Activated naive CD8-positive, alpha-beta T cell treated with anti-CD3 and anti-CD28 coated beads, Interleukin-2, amount 50 U/mL, for 16 hours (primary cell): ENCODE measurements at regions not wholly inside any gene's neighbourhood (a gene's known extent, or its start where the extent isn't known, plus 50 kb on each side); places are given as distances from the start of the nearest gene placed in this dataset.
"Not testable (repeated sequence)": the region's sequence is repeated elsewhere in the genome, so short reads cannot be mapped to it uniquely, and the experiment has no call there.

Experiments
- DNase-seq: peaks from one replicate; pipeline ENCODE4 v3.0.0-alpha.2; 2020; ENCODE audit warnings: low read depth, low spot score

GRCh38 chr7:148472406-148472805 is 118.2 kb upstream of the C7orf33 start:
- no peak for DNase-seq

- no peak for DNase-seq
Measured at GRCh38 chr7:148473703-148474480, 116.7 kb upstream of the C7orf33 start.

DNA sequence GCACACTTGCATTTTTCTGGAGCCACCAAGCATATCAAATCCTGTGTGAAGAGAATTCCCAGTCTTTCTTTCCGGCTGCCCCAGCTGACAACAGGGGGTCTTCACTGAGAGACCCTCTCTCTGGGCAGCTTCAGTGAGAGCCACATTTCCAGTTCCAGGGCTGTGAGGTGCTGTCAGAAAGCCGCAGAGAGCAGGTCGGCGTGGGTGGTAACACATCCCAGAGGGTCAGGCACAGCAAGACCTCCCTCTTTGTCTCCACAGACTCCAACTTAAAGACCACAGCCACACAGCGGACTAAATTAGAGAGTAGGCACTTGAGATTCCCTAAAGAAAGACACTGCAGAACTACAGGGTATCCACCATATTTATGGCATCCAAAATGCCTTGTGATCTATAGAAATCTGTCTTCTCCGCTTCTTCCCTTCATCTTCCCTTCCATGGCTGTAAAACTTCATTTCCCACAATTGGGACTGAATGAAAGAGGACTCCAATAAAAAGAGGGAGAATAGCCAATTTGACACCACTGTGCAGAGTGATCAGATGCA is 116.0 kb upstream of the C7orf33 start:
- no peak for DNase-seq

DNA sequence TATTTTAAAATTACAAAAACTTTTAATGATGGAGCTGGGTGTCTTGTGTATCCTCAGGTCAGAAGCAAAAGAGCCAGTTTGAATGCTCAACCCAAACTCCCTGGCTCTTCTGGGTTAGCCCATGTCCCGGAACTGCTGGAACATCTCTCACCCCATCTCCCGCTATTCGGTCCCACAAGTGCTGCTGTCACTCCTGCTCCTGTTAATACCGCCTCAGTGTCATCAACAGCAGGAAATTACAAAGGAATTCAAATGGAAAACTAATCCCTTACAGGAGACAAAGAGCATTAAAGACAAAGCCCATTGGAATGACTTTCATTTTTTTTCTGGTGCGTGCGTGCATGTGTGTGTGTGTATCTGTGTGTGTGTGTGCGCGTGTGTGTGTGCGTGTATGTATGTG is 112.0 kb upstream of the C7orf33 start:
- DNase-seq = no peak

DNA sequence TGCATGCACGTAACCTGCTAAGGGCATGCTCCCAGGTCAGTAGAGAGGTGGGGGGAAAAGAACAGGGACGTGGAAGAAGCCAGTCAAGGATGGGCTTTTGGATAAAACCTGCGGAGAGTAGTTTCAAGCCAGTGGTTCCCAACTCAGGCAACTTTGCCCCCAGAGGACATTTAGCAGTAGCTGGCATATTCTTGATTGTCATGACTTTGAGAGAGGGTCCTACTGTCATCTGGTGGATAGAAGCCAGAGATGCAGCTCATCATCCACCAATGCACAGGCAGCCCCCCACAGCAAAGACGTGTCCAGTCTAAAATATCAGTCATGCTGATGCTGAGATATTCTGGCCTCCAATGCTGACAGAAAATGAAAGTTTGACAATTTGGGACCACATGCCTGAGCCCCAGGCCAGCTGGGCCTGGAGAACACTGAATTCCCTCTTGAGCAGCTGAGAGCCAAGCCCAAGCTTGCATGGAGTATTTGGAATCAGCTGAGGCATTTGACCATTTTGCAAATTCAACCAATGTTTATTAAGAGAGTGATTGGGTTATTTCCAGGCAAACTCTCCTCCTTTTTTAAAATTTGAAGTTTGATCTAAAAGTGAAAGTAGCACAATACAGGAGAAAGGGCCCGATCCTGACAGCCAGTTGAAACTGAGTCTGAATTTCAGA is 110.0 kb upstream of the C7orf33 start:
- DNase-seq = no peak

DNA sequence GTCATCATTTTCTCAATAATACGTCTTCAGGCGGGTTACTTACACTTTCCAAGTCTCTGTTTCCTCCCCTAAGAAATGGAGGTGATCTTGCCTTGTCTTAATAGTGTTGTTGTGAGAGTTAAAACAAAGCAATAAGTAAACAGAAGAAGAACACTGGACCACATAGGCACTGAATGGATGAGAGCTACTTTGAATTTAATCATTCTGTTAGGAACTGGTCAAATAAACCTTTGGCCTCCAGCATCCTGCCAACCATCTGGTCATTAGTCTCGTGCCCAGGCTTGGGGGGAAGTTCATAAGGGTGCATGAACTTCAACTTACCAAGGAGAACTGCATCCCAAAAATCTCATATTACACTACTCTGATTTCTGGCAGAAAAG is 109.4 kb upstream of the C7orf33 start:
- no peak for DNase-seq

- no peak for DNase-seq
Measured at GRCh38 chr7:148481971-148482626, 108.5 kb upstream of the C7orf33 start.

- no peak for DNase-seq
Measured at GRCh38 chr7:148483515-148484308, 106.9 kb upstream of the C7orf33 start.

- DNase-seq = no peak
Measured at GRCh38 chr7:148484486-148484885, 106.1 kb upstream of the C7orf33 start.

DNA sequence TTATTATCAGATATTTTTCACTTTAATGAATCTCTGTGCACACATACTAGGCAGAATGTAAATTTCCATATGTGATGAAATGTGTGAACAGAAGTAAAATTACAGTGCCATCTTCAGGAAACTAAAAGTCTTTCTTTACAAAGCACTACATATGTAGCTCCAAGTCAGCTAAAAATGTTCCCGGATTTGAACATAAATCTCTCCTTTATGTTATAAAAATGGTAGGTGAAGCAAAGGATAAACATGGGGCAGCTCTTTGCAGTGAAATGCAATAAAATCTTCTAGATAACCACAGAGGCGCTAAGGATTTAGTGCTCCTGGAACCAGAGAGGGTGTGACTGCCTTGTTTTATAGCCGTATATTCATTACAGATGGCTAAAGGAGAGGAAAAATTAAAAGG is 104.9 kb upstream of the C7orf33 start:
- DNase-seq = no peak

DNA sequence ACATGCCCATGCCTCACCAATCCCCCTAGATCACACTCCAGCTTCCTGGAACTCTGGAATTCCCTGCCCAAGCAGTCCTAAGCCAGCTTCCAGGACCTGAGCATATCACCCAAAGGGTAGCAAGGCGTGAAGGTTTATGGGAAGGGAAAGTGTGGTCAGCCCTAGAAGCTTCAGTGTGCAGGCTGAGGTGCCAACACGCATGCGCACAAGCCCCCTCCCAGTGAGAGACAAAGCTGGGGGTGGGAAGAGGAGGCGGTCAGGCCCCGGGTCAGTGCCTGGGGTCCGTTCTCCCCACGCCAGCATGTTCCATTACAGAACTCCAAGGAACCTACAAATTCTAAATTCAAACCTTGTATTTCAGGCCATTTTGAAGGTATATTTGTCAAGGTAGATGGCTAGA is 103.6 kb upstream of the C7orf33 start:
- no peak for DNase-seq

DNA sequence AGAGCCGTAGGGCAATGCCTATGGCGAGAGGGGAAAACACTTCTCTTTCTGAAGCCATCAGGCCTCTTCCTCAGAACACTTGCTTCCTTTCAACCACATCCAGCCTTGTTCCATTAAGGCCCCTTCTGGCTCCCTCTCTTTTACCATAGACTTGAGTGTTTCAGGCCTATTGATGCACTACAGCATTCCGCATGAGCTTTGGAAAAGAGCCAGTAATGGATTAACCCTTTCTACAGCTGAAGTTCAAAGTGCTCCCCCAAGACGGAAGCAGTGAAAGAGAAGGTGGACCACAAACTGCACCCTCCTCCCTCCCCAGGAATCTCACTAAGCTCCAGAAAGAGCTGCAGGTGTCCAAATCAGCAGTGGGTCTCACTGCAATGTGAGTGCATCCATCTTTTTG is 102.7 kb upstream of the C7orf33 start:
- no peak for DNase-seq

- no peak for DNase-seq
Measured at GRCh38 chr7:148489678-148490077, 100.9 kb upstream of the C7orf33 start.

- no peak for DNase-seq
Measured at GRCh38 chr7:148492157-148492860, 98.3 kb upstream of the C7orf33 start.

DNA sequence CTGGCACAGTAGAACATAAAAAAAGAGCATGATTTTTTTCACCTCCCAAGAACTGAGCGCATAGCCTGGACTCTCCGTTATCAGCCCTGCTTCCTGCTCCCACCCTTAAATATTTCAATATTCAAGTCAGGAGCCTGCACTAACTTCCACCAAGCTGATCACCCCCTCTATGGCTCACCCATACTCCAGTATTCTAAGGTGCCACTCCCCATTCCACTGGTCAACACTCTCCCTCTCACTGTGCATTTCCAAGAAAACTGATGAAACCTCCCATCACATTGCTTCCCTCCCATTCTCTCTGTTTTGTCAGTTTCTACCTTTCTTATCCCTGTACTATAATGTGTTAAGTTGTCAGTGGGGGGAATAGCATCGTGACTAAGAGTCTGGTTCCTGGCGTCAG is 95.0 kb upstream of the C7orf33 start:
- DNase-seq = no peak

DNA sequence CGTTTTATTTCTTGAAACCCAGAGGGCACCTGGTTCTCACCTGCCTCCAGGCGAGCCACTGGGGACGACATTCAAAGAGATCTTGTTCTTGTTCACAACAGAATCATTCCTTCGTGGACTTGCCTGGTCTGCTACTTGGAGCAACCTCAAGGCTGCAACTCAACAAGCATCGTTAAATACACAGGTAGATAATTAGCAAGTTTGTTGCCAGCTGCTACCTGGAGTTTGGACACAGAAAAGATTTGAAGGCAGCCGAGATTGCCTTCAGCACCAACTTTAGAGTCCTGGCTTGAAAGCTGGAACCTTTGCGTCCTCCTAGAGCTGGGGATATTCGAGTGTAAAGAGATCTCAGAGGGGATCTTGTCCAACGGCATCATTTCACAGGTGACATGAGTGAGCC is 89.6 kb upstream of the C7orf33 start:
- no peak for DNase-seq

DNA sequence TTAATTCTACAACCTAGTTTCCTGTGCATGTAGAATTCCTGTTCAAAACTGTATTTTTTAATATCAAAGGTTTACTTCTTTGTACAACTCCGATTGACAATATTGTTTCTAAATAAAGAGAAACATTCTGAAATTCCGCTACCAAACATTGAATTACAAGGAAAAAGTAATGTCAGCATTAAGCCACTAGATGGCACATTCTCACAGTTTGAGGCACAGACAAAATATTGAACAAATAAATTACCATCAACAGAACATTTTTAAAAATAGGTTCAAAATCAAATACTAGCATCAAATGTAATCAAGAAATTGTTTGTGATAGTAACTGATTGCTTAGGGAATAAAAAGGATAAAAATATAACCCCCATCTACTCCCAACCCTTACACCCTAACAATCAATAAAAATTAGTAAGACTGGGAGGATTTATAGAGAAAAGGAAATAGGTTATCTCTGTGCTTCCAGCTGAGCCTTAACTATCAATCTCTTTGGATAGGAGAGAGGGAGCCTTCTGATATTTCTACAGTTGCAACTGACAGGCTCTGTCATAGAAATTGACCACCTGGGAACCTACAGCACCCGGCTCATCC is 86.6 kb upstream of the C7orf33 start:
- no peak for DNase-seq

- DNase-seq = no peak
Measured at GRCh38 chr7:148505645-148506375, 84.8 kb upstream of the C7orf33 start.

DNA sequence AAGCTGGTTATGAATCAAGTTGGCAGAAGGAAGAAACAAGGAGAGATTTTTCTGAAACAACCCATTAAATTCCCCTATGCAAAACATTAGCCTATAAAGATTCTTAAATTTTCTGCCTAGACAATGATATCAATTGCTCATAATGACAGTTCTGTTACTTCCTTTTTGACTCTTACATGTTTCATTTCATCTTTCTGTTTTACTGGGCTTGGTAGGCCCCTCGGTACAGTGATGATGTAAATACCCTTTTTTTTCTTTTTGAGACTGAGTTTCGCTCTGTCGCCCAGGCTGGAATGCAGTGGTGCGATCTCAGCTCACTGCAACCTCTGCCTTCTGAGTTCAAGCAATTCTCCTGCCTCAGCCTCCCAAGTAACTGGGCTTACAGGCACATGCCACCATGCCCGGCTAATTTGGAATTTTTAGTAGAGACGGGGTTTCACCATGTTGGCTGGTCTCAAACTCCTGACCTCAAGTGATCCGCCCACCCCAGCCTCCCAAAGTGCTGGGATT is 83.4 kb upstream of the C7orf33 start:
- not testable (repeated sequence) for DNase-seq

- DNase-seq = no peak
Measured at GRCh38 chr7:148507787-148508186, 82.8 kb upstream of the C7orf33 start.
